Colon (tissue), 2 donors: ENCODE measurements at regions not wholly inside any gene's neighbourhood (a gene's known extent, or its start where the extent isn't known, plus 50 kb on each side); places are given as distances from the start of the nearest gene placed in this dataset.
A peak's percentile ranks its signal among the peaks of the same experiment; 100 is the strongest.

Experiments used
- FAIRE-seq: peaks from 2 replicates; lab custom pipeline; 2012; peaks lifted over from hg19 to GRCh38; lab: Jason Lieb, UNC
- donor health status: control.
- donor health status: control.

- FAIRE-seq, result no peak
Measured at GRCh38 chr13:72113076-72113475, 246.1 kb upstream of the DACH1 start.

DNA sequence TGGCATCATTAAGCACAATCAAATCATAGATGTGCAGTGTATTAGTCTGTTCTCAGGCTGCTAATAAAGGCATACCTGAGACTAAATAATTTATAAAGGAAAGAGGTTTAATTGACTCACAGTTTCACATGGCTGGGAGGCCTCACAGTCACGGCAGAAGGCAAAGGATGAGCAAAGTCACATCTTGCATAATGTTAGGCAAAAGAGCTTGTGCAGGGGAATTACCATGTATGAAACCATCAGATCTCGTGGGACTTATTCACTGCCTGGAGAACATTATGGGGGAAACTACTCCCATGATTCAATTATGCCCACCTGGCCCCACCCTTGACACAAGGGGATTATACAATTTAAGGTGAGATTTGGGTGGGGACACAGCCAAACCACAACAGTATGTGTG is 245.2 kb upstream of the DACH1 start:
- no peak for FAIRE-seq

DNA sequence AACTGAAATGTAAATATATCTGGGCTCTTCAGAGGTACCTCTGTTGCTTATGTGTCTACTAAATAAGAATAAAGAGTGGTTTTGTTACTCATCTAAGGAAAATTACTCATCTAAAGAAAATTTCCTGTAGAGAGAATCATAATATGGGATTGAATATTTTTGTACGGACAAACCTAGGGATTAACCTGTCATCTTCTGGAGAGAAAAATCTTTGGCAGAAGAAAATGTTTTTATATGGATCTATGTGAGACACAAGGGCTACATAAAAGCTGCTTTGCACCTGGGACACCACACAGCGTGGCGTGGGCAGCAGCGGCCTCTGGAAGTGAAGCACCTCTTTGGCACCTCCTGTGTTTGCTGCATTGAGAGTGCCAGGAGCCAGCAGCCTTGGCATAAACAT is 242.9 kb upstream of the DACH1 start:
- FAIRE-seq, result no peak

GRCh38 chr13:72104656-72105180 is 237.7 kb upstream of the DACH1 start:
- no peak for FAIRE-seq

DNA sequence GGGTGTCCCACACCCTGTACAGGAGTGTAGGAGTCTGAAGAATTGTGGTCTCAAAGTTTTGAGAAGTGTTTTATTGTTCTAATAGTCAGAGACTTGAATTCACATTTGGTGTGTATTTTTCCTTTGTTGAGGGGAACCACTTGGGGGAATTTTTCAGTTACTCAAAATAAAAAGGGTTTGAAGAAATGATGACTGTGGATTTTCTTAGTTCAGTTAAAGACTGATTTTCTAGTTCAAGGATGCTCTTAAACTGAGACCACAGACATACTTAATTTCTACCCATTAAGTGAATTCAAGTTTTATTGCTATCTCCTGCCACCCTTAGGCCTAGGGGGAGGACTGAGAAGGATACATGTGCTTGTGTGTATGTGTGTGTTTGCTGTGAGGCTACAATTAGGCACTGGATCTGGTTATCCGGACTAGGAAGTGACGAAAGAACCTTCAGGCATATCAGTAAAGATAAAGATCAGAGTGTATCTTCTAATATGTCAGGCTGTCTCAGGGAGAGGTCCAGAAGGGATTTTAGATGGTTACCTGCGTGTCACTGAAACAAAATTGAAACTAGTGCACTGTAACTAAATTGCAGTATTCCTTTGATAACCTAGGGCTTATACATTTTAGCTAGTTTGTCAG is 234.9 kb upstream of the DACH1 start:
- FAIRE-seq, result no peak

- no peak for FAIRE-seq
Measured at GRCh38 chr13:72100339-72100738, 233.3 kb upstream of the DACH1 start.

GRCh38 chr13:72097568-72097967 is 230.6 kb upstream of the DACH1 start:
- no peak for FAIRE-seq

DNA sequence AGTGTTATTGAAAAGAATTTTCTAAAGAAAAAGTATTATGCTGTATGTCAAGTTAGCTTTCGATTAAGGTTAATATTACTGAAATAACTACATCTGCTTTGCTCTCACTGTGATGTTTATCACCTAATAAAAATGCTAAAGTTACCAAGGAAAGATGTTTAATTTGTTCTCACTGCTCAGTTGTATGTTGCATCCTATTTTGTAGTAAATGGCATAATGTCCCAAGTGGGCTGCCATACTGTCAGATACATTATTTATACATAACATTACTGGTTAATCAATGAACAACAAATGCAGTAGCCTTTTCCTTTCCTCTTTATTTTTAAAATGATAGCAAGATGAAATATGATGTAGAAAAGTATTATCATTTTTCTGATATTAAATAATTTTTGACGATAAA is 226.3 kb upstream of the DACH1 start:
- no peak for FAIRE-seq

DNA sequence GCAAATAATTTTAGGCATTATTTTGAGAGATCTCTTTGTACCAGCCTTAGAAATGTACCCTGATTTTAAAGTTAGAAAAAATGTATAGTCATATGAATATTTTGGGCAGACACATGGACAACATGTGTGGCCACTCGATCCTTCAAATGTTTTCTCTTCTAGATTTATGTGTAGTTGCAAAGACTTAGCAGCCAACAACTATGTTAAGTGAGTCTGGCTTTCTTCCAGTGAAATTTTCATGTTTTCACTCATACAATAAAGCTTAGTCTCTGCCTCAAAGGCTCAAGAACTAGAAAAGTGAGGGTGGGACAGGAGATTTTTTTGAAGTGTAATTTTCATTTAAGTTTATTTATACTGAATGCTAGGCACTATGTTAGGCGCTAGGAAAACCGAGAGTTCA is 207.7 kb upstream of the DACH1 start:
- no peak for FAIRE-seq

GRCh38 chr13:72072261-72072660 is 205.3 kb upstream of the DACH1 start:
- FAIRE-seq, result no peak

DNA sequence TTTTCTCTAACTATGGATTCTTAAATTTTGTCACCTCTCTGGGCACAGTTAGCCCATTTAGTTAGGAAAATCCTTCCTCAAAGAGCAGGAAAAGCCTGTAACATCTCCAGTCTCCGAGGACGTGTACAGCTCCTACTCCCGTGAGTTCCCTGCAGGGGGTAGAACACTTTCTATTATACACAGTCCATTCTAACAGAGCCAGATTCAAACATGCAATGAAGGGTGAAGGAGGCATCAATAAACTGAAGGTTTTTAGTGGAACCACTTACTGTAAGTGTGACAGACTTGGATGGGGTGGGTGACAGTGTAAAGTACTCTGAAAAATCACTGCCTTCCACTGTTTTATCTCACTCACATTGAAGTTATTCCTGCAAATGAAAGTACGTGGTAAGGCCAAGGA is 204.7 kb upstream of the DACH1 start:
- no peak for FAIRE-seq

DNA sequence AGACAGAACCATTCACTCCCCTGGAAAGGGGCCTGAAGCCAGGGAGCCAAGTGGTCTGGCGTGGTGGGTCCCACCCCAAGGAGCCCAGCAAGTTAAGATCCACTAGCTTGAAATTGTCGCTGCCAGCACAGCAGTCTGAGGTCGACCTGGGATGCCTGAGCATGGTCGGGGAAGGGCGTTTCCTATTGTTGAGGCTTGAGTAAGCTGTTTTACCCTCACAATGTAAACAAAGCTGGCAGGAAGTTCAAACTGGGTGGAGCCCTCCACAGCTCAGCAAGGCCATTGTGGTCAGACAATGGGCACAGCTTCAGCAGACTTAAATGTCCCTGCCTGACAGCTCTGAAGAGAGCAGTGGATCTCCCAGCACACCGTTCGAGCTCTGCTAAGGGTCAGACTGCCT is 195.6 kb upstream of the DACH1 start:
- FAIRE-seq, result no peak

DNA sequence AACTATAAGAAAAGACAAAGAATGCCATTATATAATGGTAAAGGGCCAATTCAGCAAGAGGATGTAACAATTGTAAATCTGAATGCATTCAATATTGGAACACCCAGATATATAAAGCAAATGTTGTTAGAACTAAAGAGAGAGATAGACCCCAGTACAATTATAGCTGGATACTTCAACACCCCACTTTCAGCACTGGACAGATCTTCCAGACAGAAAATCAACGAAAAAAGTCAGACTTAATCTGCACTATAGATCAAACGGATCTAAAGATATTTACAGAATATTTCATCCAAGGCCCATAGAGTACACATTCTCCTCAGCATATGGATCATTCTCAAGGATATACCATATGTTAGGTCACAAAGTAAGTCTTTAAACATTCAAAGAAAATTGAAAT is 194.6 kb upstream of the DACH1 start:
- no peak for FAIRE-seq

DNA sequence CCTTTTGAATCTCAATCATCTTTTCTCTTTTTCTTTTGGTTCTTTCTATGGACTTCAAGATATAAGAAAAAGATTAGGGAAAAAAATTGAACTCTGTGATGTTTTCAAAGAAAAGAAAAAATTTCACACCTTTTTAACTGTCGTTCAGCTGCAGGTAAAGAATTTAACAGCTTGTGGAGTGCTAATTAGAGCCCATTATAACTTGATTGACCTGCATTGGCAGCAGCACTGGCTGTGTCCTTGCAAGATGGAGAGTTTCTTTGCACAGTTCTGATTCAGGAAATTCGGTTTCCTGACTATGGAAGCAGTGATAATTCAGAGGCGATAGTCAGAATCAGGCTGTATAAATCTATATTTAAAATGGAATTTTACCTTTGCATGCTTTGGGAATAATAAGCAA is 183.2 kb upstream of the DACH1 start:
- no peak for FAIRE-seq

DNA sequence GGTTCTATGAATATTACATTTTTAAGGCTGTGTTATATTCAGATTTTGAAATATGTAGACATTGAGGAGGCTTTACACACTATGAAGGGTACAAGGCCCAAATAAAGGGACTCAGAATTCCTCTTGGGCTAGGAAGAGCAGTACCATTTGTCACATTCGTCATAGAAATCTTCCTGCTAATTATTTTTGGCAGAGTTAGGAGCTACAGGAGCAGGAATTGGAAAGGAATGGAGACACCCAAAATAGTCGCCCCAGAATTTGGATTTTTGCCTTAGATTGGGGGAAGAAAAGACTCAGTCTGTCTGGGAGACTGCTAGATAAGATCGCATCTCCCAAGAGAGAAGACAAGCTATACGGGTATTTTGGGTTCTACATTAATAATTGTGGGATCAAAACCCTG is 176.4 kb upstream of the DACH1 start:
- no peak for FAIRE-seq

- no peak for FAIRE-seq
Measured at GRCh38 chr13:72041165-72041564, 174.2 kb upstream of the DACH1 start.

GRCh38 chr13:72039126-72039525 is 172.1 kb upstream of the DACH1 start:
- no peak for FAIRE-seq

- no peak for FAIRE-seq
Measured at GRCh38 chr13:72029981-72030380, 163.0 kb upstream of the DACH1 start.

- no peak for FAIRE-seq
Measured at GRCh38 chr13:72025836-72026235, 158.8 kb upstream of the DACH1 start.

GRCh38 chr13:72023895-72024294 is 156.9 kb upstream of the DACH1 start:
- no peak for FAIRE-seq

DNA sequence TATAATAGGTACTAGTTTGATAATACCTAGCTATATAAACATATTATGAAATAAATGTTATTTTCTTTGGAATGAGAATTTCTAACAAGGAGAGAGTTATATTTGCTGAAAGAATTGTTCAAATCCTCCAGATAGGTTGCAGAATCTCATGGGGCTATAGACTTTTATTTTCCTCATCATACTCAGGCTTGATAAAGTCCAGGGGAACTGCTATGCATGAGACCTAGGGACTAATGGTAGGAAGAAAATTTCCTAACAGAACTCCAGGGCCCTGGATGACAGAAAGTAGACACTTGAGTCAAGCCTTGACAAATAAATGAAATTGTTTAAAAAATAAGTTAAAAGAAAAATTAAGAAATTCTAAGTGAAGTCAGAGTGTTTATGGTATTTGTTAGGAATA is 138.5 kb upstream of the DACH1 start:
- FAIRE-seq, result no peak

GRCh38 chr13:72004784-72005374 is 137.9 kb upstream of the DACH1 start:
- FAIRE-seq, result no peak

DNA sequence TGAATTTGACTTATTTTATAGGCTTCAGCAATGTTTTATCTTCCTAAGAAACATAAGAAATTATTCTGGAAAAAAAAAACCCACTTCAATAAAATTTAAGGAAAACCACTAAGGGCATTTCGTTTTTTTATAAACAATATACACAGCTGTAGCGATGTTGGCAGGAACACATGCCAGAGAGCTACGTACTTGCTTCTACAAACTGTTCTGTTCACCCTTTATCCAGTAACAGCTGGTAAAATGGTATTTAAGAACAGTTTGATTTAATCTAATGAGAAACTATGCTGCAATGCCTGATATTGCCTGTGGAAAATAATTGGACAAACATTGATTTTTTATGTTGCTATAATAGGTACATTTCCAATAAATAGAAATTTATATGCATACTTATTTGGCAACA is 137.2 kb upstream of the DACH1 start:
- no peak for FAIRE-seq

- FAIRE-seq, result peak; percentile 98
Measured at GRCh38 chr13:71998223-71998622, 131.2 kb upstream of the DACH1 start.
